ENCODE measurements at regions not wholly inside any gene's neighbourhood (a gene's known extent, or its start where the extent isn't known, plus 50 kb on each side); places are given as distances from the start of the nearest gene placed in this dataset.
"Not testable (repeated sequence)": the region's sequence is repeated elsewhere in the genome, so short reads cannot be mapped to it uniquely, and the experiment has no call there.

GRCh38 chr13:80873589-80873988 lies 532.7 kb upstream of the SPRY2 start:
- ATAC-seq (ENCODE audit: low FRiP score) (no peak), DNase-seq (ENCODE audit: low spot score) (no peak)
- no peak for TF ChIP-seq CTCF (IDR thresholded peaks at IDR 0.05)

GRCh38 chr13:80871971-80872370 lies 531.0 kb upstream of the SPRY2 start:
- ATAC-seq (ENCODE audit: low FRiP score); DNase-seq (ENCODE audit: low spot score): not testable (repeated sequence)

GRCh38 chr13:80871481-80871880 lies 530.6 kb upstream of the SPRY2 start:
- TF ChIP-seq CTCF (IDR thresholded peaks at IDR 0.05), result no peak
- no peak for DNase-seq (ENCODE audit: low spot score)
- no peak for ATAC-seq (ENCODE audit: low FRiP score)

GRCh38 chr13:80870186-80870585 lies 529.3 kb upstream of the SPRY2 start:
- no peak for ATAC-seq (ENCODE audit: low FRiP score)
- TF ChIP-seq CTCF (IDR thresholded peaks at IDR 0.05), result no peak

GRCh38 chr13:80866921-80867320 lies 526.0 kb upstream of the SPRY2 start:
- TF ChIP-seq CTCF (IDR thresholded peaks at IDR 0.05), result no peak
- no peak for ATAC-seq (ENCODE audit: low FRiP score)
- DNase-seq (ENCODE audit: low spot score), result no peak

More at GRCh38 chr13:80870186-80870585, 529.3 kb upstream of the SPRY2 start:
- no peak for DNase-seq (ENCODE audit: low spot score)

- TF ChIP-seq CTCF (IDR thresholded peaks at IDR 0.05), result no peak
- no peak for ATAC-seq (ENCODE audit: low FRiP score)
Observed at GRCh38 chr13:80865329-80865728, 524.4 kb upstream of the SPRY2 start.

GRCh38 chr13:80862456-80862855 lies 521.5 kb upstream of the SPRY2 start:
- no peak for DNase-seq (ENCODE audit: low spot score)
- no peak for ATAC-seq (ENCODE audit: low FRiP score)
- TF ChIP-seq CTCF (IDR thresholded peaks at IDR 0.05), result no peak

More at GRCh38 chr13:80865329-80865728, 524.4 kb upstream of the SPRY2 start:
- DNase-seq (ENCODE audit: low spot score), result no peak

GRCh38 chr13:80860845-80861244 lies 519.9 kb upstream of the SPRY2 start:
- no peak for TF ChIP-seq CTCF (IDR thresholded peaks at IDR 0.05)
- DNase-seq (ENCODE audit: low spot score), result no peak
- no peak for ATAC-seq (ENCODE audit: low FRiP score)

Measured in omental fat pad (tissue), 3 donors.